ENCODE measurements at regions not wholly inside any gene's neighbourhood (a gene's known extent, or its start where the extent isn't known, plus 50 kb on each side); places are given as distances from the start of the nearest gene placed in this dataset.

DNA sequence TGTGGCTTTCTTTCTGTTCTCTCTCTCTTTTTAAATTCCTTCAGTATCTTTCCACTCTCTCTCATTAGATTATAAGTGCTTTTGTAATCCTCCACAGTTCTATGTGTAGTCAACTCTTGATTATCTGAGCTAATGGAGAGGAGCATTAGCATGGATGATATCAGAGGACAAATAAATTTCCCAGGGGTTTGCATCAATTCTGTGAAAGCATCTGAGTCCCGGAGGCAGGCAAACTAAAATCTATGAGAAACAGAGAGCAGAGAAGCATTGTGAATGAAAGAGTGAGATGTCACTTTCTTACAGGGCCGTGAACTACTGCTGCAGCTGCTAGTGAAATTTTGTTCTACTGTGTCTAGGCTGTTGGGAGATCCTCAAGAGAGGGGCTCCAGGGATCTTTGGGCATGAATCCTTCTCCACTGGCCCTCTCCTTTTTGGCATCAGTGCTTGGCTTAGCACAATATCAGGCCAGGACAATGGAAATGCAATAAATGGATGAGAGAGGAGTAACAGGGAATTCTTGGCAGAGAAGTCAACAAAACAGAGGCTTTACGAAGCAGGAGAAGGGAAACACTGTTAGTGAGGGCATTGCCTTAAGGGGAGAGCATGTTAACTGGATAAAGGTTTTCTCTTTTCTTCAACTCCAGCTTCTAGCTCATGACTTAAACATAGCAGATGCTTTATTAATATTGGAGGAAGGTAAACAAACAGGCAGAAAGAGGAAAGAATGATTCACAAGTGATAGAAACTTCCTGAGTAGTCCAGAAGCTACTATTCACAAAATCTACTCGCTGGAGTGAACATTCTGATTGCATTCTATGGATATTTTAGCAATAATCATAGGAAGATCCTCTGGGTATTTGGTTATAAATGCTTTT lies 847.0 kb upstream of the MAP3K7 start:
- no peaks in the 10 kb centered on the region for H3K27me3 ChIP-seq
- TF ChIP-seq POLR2AphosphoS5 (IDR thresholded peaks at IDR 0.05; ENCODE audit: insufficient read depth in 1 of 2, low read depth in 1 of 2): no peak
- TF ChIP-seq CTCF (IDR thresholded peaks at IDR 0.05): no peak
- TF ChIP-seq POLR2A (IDR thresholded peaks at IDR 0.05): no peak
- H3K36me3 ChIP-seq: no peaks in the 10 kb centered on the region
- no peaks in the 10 kb centered on the region for H3K9me3 ChIP-seq
- no peak overlapping the region for H3K27ac ChIP-seq
- no peak overlapping the region for H3K4me3 ChIP-seq
- no peaks in the 10 kb centered on the region for H3K4me1 ChIP-seq
- no peak for DNase-seq (ENCODE audit: extremely low spot score in 2 of 2)
- intact Hi-C loops (cut with DNase I): no loop called here

DNA sequence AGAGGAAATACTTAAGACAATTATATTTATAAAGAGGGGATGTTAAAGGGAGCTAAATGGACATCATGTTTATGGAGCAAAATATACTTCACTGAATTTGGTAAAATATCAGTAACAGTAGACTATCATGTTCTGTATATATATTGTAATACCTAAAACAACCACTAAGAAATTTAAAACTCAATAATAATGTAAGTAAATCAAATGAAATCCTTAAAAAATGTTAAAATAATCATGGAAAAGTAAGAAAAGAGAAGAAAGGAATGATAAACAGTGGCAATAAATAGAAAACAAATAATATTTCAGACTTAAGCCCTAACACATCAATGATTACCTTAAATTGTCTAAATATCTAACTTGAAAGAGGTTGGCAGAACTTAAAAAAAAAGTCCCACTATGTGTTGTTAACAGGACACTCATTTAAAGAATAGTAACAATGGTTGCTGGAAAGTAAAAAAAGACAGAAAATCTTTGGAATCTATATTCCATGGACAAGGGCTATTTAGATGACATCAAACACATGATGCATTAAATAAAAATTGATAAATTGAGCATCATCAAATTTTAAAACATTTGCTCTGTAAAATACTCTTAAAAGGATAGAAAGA lies 842.2 kb upstream of the MAP3K7 start:
- no peaks in the 10 kb centered on the region for H3K27me3 ChIP-seq
- no peaks in the 10 kb centered on the region for H3K9me3 ChIP-seq
- no peaks in the 10 kb centered on the region for H3K36me3 ChIP-seq
- no peak for TF ChIP-seq CTCF (IDR thresholded peaks at IDR 0.05)
- TF ChIP-seq POLR2AphosphoS5 (IDR thresholded peaks at IDR 0.05; ENCODE audit: insufficient read depth in 1 of 2, low read depth in 1 of 2): no peak
- no peak for TF ChIP-seq POLR2A (IDR thresholded peaks at IDR 0.05)
- no peak overlapping the region for H3K4me3 ChIP-seq
- H3K27ac ChIP-seq: no peak overlapping the region
- no peaks in the 10 kb centered on the region for H3K4me1 ChIP-seq
- no peak for DNase-seq (ENCODE audit: extremely low spot score in 2 of 2)
- intact Hi-C loops (cut with DNase I): no loop called here

GRCh38 chr6:91428296-91428695 lies 841.4 kb upstream of the MAP3K7 start:
- H3K27me3 ChIP-seq: no peaks in the 10 kb centered on the region
- no peaks in the 10 kb centered on the region for H3K4me1 ChIP-seq
- no peak overlapping the region for H3K4me3 ChIP-seq
- DNase-seq (ENCODE audit: extremely low spot score in 2 of 2): no peak
- H3K36me3 ChIP-seq: no peaks in the 10 kb centered on the region
- TF ChIP-seq CTCF (IDR thresholded peaks at IDR 0.05) (no peak), POLR2AphosphoS5 (IDR thresholded peaks at IDR 0.05; ENCODE audit: insufficient read depth in 1 of 2, low read depth in 1 of 2) (no peak), POLR2A (IDR thresholded peaks at IDR 0.05) (no peak)
- H3K9me3 ChIP-seq: no peaks in the 10 kb centered on the region
- no peak overlapping the region for H3K27ac ChIP-seq
- intact Hi-C loops (cut with DNase I): no loop called here

- no peak overlapping the region for H3K4me3 ChIP-seq
- no peaks in the 10 kb centered on the region for H3K4me1 ChIP-seq
- H3K27me3 ChIP-seq: no peaks in the 10 kb centered on the region
- intact Hi-C loops (cut with DNase I): no loop called here
- TF ChIP-seq CTCF (IDR thresholded peaks at IDR 0.05): no peak
- no peak for TF ChIP-seq POLR2A (IDR thresholded peaks at IDR 0.05)
- no peak for TF ChIP-seq POLR2AphosphoS5 (IDR thresholded peaks at IDR 0.05; ENCODE audit: insufficient read depth in 1 of 2, low read depth in 1 of 2)
- no peaks in the 10 kb centered on the region for H3K9me3 ChIP-seq
- H3K27ac ChIP-seq: no peak overlapping the region
- no peak for DNase-seq (ENCODE audit: extremely low spot score in 2 of 2)
- no peaks in the 10 kb centered on the region for H3K36me3 ChIP-seq
These were observed 833.4 kb upstream of the MAP3K7 start for GRCh38 chr6:91420243-91420642.
